HG03520 (cell line): ENCODE measurements at regions not wholly inside any gene's neighbourhood (a gene's known extent, or its start where the extent isn't known, plus 50 kb on each side); places are given as distances from the start of the nearest gene placed in this dataset.
"Not testable (repeated sequence)": the region's sequence is repeated elsewhere in the genome, so short reads cannot be mapped to it uniquely, and the experiment has no call there.

ENCODE experiments used
- ATAC-seq: cut with Tn5 transposase; IDR thresholded peaks from one replicate; pipeline ENCODE4 v1.9.1; 2021; ENCODE audit warnings: mild to moderate bottlenecking, moderate library complexity; ENCODE audit not compliant: unreplicated experiment

- ATAC-seq: no peak
Measured at GRCh38 chr2:143890798-143891197, 629.1 kb downstream of the ZEB2 start.

- no peak for ATAC-seq
Measured at GRCh38 chr2:143889216-143889615, 630.7 kb downstream of the ZEB2 start.

GRCh38 chr2:143885461-143885860, 634.5 kb downstream of the ZEB2 start:
- no peak for ATAC-seq

GRCh38 chr2:143881246-143881645, 638.7 kb downstream of the ZEB2 start:
- no peak for ATAC-seq

- no peak for ATAC-seq
Measured at GRCh38 chr2:143877876-143878530, 641.9 kb downstream of the ZEB2 start.

- ATAC-seq: no peak
Measured at GRCh38 chr2:143877056-143877455, 642.9 kb downstream of the ZEB2 start.

- ATAC-seq: no peak
Measured at GRCh38 chr2:143875295-143876233, 644.4 kb downstream of the ZEB2 start.

- ATAC-seq: no peak
Measured at GRCh38 chr2:143873886-143874285, 646.0 kb downstream of the ZEB2 start.

- ATAC-seq: no peak
Measured at GRCh38 chr2:143870696-143871095, 649.2 kb downstream of the ZEB2 start.

GRCh38 chr2:143856978-143857377, 662.9 kb downstream of the ZEB2 start:
- no peak for ATAC-seq

GRCh38 chr2:143852759-143853158, 667.2 kb downstream of the ZEB2 start:
- no peak for ATAC-seq

- ATAC-seq: no peak
Measured at GRCh38 chr2:143850084-143850483, 669.8 kb downstream of the ZEB2 start.

- no peak for ATAC-seq
Measured at GRCh38 chr2:143847257-143847656, 672.7 kb downstream of the ZEB2 start.

- no peak for ATAC-seq
Measured at GRCh38 chr2:143844986-143845385, 674.9 kb downstream of the ZEB2 start.

GRCh38 chr2:143843686-143844085, 676.2 kb downstream of the ZEB2 start:
- ATAC-seq: no peak

- no peak for ATAC-seq
Measured at GRCh38 chr2:143842836-143843235, 677.1 kb downstream of the ZEB2 start.

- no peak for ATAC-seq
Measured at GRCh38 chr2:143841935-143842334, 678.0 kb downstream of the ZEB2 start.

GRCh38 chr2:143840601-143841000, 679.3 kb downstream of the ZEB2 start:
- ATAC-seq: no peak

- ATAC-seq: no peak
Measured at GRCh38 chr2:143840194-143840593, 679.7 kb downstream of the ZEB2 start.

- ATAC-seq: no peak
Measured at GRCh38 chr2:143839456-143839855, 680.5 kb downstream of the ZEB2 start.

- ATAC-seq: not testable (repeated sequence)
Measured at GRCh38 chr2:143837055-143837454, 682.9 kb downstream of the ZEB2 start.

GRCh38 chr2:143835481-143835880, 684.4 kb downstream of the ZEB2 start:
- no peak for ATAC-seq
